Left ventricle myocardium inferior (tissue), 1 donor: ENCODE measurements at regions not wholly inside any gene's neighbourhood (a gene's known extent, or its start where the extent isn't known, plus 50 kb on each side); places are given as distances from the start of the nearest gene placed in this dataset.

ENCODE experiments used
- DNase-seq: peaks from one replicate; pipeline ENCODE4 v3.0.0-alpha.2; 2020
- H3K27ac ChIP-seq: fragments of 200-600 bp; replicated peaks from 2 replicates; pipeline ENCODE4 v1.8.0; 2021
- H3K27me3 ChIP-seq: fragments of 200-600 bp; 2 replicates; pipeline ENCODE4 v1.8.0; 2021; ENCODE audit warnings: low read depth
- H3K36me3 ChIP-seq: fragments of 200-600 bp; 2 replicates; pipeline ENCODE4 v1.8.0; 2021
- H3K4me1 ChIP-seq: fragments of 200-600 bp; 2 replicates; pipeline ENCODE4 v1.8.0; 2021
- H3K4me3 ChIP-seq: fragments of 200-600 bp; 2 replicates; pipeline ENCODE4 v1.8.0; 2021; ENCODE audit warnings: mild to moderate bottlenecking, moderate library complexity
- H3K9me3 ChIP-seq: fragments of 200-600 bp; replicated peaks from 2 replicates; pipeline ENCODE4 v1.8.0; 2021
- CTCF ChIP-seq: fragments of 200-600 bp; IDR thresholded peaks from 2 replicates; pipeline ENCODE4 v1.8.0; 2021; ENCODE audit warnings: antibody characterized with exemption, mild to moderate bottlenecking, borderline replicate concordance
- intact Hi-C: fragments of 100-400 bp; cut with micrococcal nuclease; formaldehyde crosslinking; loops from one replicate; pipeline ENCODE4 v1.11.0; 2022
- donor health status: DM: no; HTN: yes; CAD: no; lungs with severe emphysema.

- intact Hi-C loops = no loop called here
Observed at GRCh38 chr10:43900571-43900970, 251.9 kb upstream of the ZNF32 start.

GRCh38 chr10:43899224-43899959 lies 250.7 kb upstream of the ZNF32 start:
- H3K4me1 ChIP-seq = peaks cover 22% of the 10 kb centered on the region
- no peaks in the 10 kb centered on the region for H3K9me3 ChIP-seq
- H3K4me3 ChIP-seq = no peak overlapping the region
- H3K27ac ChIP-seq = no peak overlapping the region
- no peaks in the 10 kb centered on the region for H3K27me3 ChIP-seq
- TF ChIP-seq CTCF = no peak
- no peaks in the 10 kb centered on the region for H3K36me3 ChIP-seq
- DNase-seq = no peak
- intact Hi-C loops = no loop called here

More at GRCh38 chr10:43900571-43900970, 251.9 kb upstream of the ZNF32 start:
- Histone ChIP-seq H3K27ac (no peak overlapping the region), H3K27me3 (no peaks in the 10 kb centered on the region), H3K4me1 (peaks cover 29% of the 10 kb centered on the region), H3K9me3 (no peaks in the 10 kb centered on the region), H3K4me3 (no peak overlapping the region), H3K36me3 (no peaks in the 10 kb centered on the region)
- no peak for DNase-seq
- no peak for TF ChIP-seq CTCF

GRCh38 chr10:43898592-43898991 lies 249.9 kb upstream of the ZNF32 start:
- TF ChIP-seq CTCF = no peak
- Histone ChIP-seq H3K36me3 (no peaks in the 10 kb centered on the region), H3K9me3 (no peaks in the 10 kb centered on the region), H3K4me3 (no peak overlapping the region), H3K4me1 (peaks cover 22% of the 10 kb centered on the region), H3K27me3 (no peaks in the 10 kb centered on the region), H3K27ac (no peak overlapping the region)
- DNase-seq = no peak
- intact Hi-C loops = no loop called here

GRCh38 chr10:43897765-43898419 lies 249.2 kb upstream of the ZNF32 start:
- no peaks in the 10 kb centered on the region for H3K9me3 ChIP-seq
- H3K27me3 ChIP-seq = no peaks in the 10 kb centered on the region
- no peak overlapping the region for H3K27ac ChIP-seq
- DNase-seq = no peak
- no peaks in the 10 kb centered on the region for H3K36me3 ChIP-seq
- TF ChIP-seq CTCF = no peak
- intact Hi-C loops = no loop called here
- H3K4me3 ChIP-seq = no peak overlapping the region
- peaks cover 24% of the 10 kb centered on the region for H3K4me1 ChIP-seq

GRCh38 chr10:43892062-43892770 lies 243.5 kb upstream of the ZNF32 start:
- DNase-seq = no peak
- TF ChIP-seq CTCF = no peak
- H3K27ac ChIP-seq = peak overlapping the region; percentile 60

More at GRCh38 chr10:43892062-43892770, 243.5 kb upstream of the ZNF32 start:
- intact Hi-C loops = no loop called here
- H3K9me3 ChIP-seq = no peaks in the 10 kb centered on the region
- peaks cover 22% of the 10 kb centered on the region for H3K4me1 ChIP-seq
- no peaks in the 10 kb centered on the region for H3K36me3 ChIP-seq
- no peak overlapping the region for H3K4me3 ChIP-seq
- H3K27me3 ChIP-seq = no peaks in the 10 kb centered on the region
